ENCODE measurements at regions not wholly inside any gene's neighbourhood (a gene's known extent, or its start where the extent isn't known, plus 50 kb on each side); places are given as distances from the start of the nearest gene placed in this dataset.
A peak's percentile ranks its signal among the peaks of the same experiment; 100 is the strongest.
"Not testable (repeated sequence)": the region's sequence is repeated elsewhere in the genome, so short reads cannot be mapped to it uniquely, and the experiment has no call there.

DNA sequence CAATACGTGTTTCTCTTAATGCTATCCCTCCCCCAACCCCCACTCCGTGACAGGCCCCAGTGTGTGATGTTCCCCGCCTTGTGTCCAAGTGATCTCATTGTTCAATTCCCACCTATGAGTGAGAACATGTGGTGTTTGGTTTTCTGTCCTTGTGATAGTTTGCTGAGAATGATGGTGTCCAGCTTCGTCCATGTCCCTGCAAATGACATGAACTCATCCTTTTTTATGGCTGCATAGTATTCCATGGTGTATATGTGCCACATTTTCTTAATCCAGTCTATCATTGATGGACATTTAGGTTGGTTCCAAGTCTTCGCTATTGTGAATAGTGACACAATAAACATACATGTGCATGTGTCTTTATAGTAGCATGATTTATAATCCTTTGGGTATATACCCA lies 52.5 kb downstream of the KIAA0408 start:
- H3K27me3 ChIP-seq (ENCODE audit: control insufficient read depth in 1 of 2, insufficient read depth in 2 of 2, low read length in 2 of 2); H3K4me2 ChIP-seq (ENCODE audit: low read depth, low read length); DNase-seq (ENCODE audit: low spot score); FAIRE-seq; H3K4me3 ChIP-seq (replicated peaks in 1 of 3; ENCODE audit: insufficient read depth in 1 of 3, low read depth in 2 of 3, low read length in 3 of 3); H3K4me1 ChIP-seq (ENCODE audit: insufficient read depth, low read length); H4K20me1 ChIP-seq (ENCODE audit: insufficient read depth, low read length); H3K36me3 ChIP-seq (replicated peaks in 1 of 2; ENCODE audit: control insufficient read depth in 1 of 2, insufficient read depth in 2 of 2, low read length in 2 of 2); CTCF ChIA-PET (ENCODE audit: low intra/inter-chr PET ratio, low total read pairs); H2AFZ ChIP-seq (ENCODE audit: low read length); in situ Hi-C loops (cut with HindIII; ENCODE audit: extremely low pct_ligation_motif_present, low pct_unique_long_range_greater_than_20kb); ATAC-seq; H3K9me3 ChIP-seq (ENCODE audit: low read length); H3K27ac ChIP-seq (ENCODE audit: extremely low read length, insufficient read depth, low read length); BruUV-seq (replicated peaks); H3K79me2 ChIP-seq (ENCODE audit: insufficient read depth, low read length); H3K9ac ChIP-seq (ENCODE audit: insufficient read depth, low read depth, low read length); intact Hi-C loops (cut with micrococcal nuclease; ENCODE audit: unreplicated experiment); POLR2A ChIA-PET; TF ChIP-seq CREB1 (CRISPR knock-in tag; IDR thresholded peaks at IDR 0.05): not testable (repeated sequence)
- 0 out of 2 replicates have a peak, but pooled peaks have one; percentile 2 for TF ChIP-seq CREB1 (IDR thresholded peaks at IDR 0.05)
- WGBS (ENCODE audit: low lambda C conversion rate): 39% methylated on average over 5 of the region's 5 CpGs

DNA sequence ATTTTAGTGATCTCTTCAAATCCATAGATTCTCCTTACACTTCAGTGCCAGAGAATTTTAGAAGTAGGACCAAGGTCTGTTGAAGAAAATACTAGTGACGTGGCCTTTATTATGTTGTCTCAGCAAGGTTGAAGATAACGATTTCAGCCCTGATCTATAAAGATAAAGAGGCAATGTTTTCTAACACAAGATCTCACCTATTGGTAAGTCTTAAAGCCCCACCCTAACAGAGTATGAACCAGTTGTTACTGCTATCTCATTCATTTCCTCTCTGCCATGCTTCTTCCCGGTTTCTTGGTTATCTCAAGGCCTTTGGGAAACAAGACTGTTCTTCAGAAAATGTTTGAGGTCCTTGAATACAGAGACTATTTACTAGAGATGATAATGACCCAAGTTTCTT lies 53.1 kb downstream of the KIAA0408 start:
- no peak overlapping the region for H3K9ac ChIP-seq (ENCODE audit: insufficient read depth, low read depth, low read length)
- TF ChIP-seq ZFP36L2 (CRISPR knock-in tag; IDR thresholded peaks at IDR 0.05): no peak
- TF ChIP-seq SRSF4 (IDR thresholded peaks at IDR 0.05; ENCODE audit: low read depth, low read length, poor library complexity, severe bottlenecking): no peak
- TF ChIP-seq NFE2L2 (IDR thresholded peaks at IDR 0.05; ENCODE audit: low read length): no peak
- TF ChIP-seq NR2F6 (IDR thresholded peaks at IDR 0.05): no peak
- no peak for TF ChIP-seq NR2F6 (CRISPR knock-in tag; IDR thresholded peaks at IDR 0.05)
- TF ChIP-seq NKX3-1 (CRISPR knock-in tag; IDR thresholded peaks at IDR 0.05): no peak
- no peak for TF ChIP-seq ZNF30 (CRISPR knock-in tag; IDR thresholded peaks at IDR 0.05)
- TF ChIP-seq, protein P1, sequence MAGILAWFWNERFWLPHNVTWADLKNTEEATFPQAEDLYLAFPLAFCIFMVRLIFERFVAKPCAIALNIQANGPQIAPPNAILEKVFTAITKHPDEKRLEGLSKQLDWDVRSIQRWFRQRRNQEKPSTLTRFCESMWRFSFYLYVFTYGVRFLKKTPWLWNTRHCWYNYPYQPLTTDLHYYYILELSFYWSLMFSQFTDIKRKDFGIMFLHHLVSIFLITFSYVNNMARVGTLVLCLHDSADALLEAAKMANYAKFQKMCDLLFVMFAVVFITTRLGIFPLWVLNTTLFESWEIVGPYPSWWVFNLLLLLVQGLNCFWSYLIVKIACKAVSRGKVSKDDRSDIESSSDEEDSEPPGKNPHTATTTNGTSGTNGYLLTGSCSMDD (CRISPR knock-in tag; IDR thresholded peaks at IDR 0.05): no peak
- no peaks in the 10 kb centered on the region for H3K4me1 ChIP-seq (ENCODE audit: insufficient read depth, low read length)
- no peaks in the 10 kb centered on the region for H4K20me1 ChIP-seq (ENCODE audit: insufficient read depth, low read length)
- in situ Hi-C loops (cut with HindIII; ENCODE audit: extremely low pct_ligation_motif_present, low pct_unique_long_range_greater_than_20kb) (no loop called here), intact Hi-C loops (cut with micrococcal nuclease; ENCODE audit: unreplicated experiment) (no loop called here)
- no peaks in the 10 kb centered on the region for H3K27me3 ChIP-seq (ENCODE audit: control insufficient read depth in 1 of 2, insufficient read depth in 2 of 2, low read length in 2 of 2)
- H3K4me3 ChIP-seq (replicated peaks in 1 of 3; ENCODE audit: insufficient read depth in 1 of 3, low read depth in 2 of 3, low read length in 3 of 3): no peak overlapping the region
- DNase-seq (ENCODE audit: low spot score): no peak
- H2AFZ ChIP-seq (ENCODE audit: low read length): no peak overlapping the region
- no peaks in the 10 kb centered on the region for H3K36me3 ChIP-seq (replicated peaks in 1 of 2; ENCODE audit: control insufficient read depth in 1 of 2, insufficient read depth in 2 of 2, low read length in 2 of 2)
- H3K9me3 ChIP-seq (ENCODE audit: low read length): no peaks in the 10 kb centered on the region
- CTCF ChIA-PET (ENCODE audit: low intra/inter-chr PET ratio, low total read pairs): no interaction called here
- no TSS peak for BruUV-seq (replicated peaks)
- no peaks in the 10 kb centered on the region for H3K79me2 ChIP-seq (ENCODE audit: insufficient read depth, low read length)
- WGBS (ENCODE audit: low lambda C conversion rate): 3% methylated on average over 3 of the region's 3 CpGs
- no peak overlapping the region for H3K4me2 ChIP-seq (ENCODE audit: low read depth, low read length)
- FAIRE-seq: no peak
- POLR2A ChIA-PET: no interaction called here
- no peak overlapping the region for H3K27ac ChIP-seq (ENCODE audit: extremely low read length, insufficient read depth, low read length)
- ATAC-seq: no peak

Measured in HepG2 (cell line).